ENCODE measurements at regions not wholly inside any gene's neighbourhood (a gene's known extent, or its start where the extent isn't known, plus 50 kb on each side); places are given as distances from the start of the nearest gene placed in this dataset.

GRCh38 chrX:96563646-96564045 lies 121.0 kb upstream of the DIAPH2 start:
- no peaks in the 10 kb centered on the region for H3K36me3 Mint-ChIP-seq
- no peak for TF ChIP-seq CTCF (conservative IDR thresholded peaks at IDR 0.05)

GRCh38 chrX:96564595-96564994 lies 120.0 kb upstream of the DIAPH2 start:
- Mint-ChIP-seq H3K4me1 (ENCODE audit: unreplicated experiment) (no peaks in the 10 kb centered on the region), H3K27ac (no peak overlapping the region), H3K9me3 (no peaks in the 10 kb centered on the region), H3K36me3 (no peaks in the 10 kb centered on the region), H3K27me3 (peaks cover 2% of the 10 kb centered on the region), H3K4me3 (no peak overlapping the region)
- DNase-seq (ENCODE audit: extremely low spot score, unreplicated experiment), result no peak
- TF ChIP-seq CTCF (conservative IDR thresholded peaks at IDR 0.05), result no peak

More at GRCh38 chrX:96563646-96564045, 121.0 kb upstream of the DIAPH2 start:
- Mint-ChIP-seq H3K9me3 (no peaks in the 10 kb centered on the region), H3K27me3 (peaks cover 2% of the 10 kb centered on the region), H3K27ac (no peak overlapping the region), H3K4me1 (ENCODE audit: unreplicated experiment) (no peaks in the 10 kb centered on the region), H3K4me3 (no peak overlapping the region)
- DNase-seq (ENCODE audit: extremely low spot score, unreplicated experiment), result no peak

GRCh38 chrX:96566878-96567277 lies 117.8 kb upstream of the DIAPH2 start:
- H3K9me3 Mint-ChIP-seq, result no peaks in the 10 kb centered on the region
- DNase-seq (ENCODE audit: extremely low spot score, unreplicated experiment), result no peak
- no peaks in the 10 kb centered on the region for H3K36me3 Mint-ChIP-seq
- H3K4me1 Mint-ChIP-seq (ENCODE audit: unreplicated experiment), result no peaks in the 10 kb centered on the region
- H3K27ac Mint-ChIP-seq, result no peak overlapping the region
- H3K4me3 Mint-ChIP-seq, result no peak overlapping the region
- H3K27me3 Mint-ChIP-seq, result no peaks in the 10 kb centered on the region
- no peak for TF ChIP-seq CTCF (conservative IDR thresholded peaks at IDR 0.05)

- Mint-ChIP-seq H3K36me3 (no peaks in the 10 kb centered on the region), H3K4me3 (no peak overlapping the region), H3K27ac (no peak overlapping the region), H3K4me1 (ENCODE audit: unreplicated experiment) (no peaks in the 10 kb centered on the region), H3K9me3 (no peaks in the 10 kb centered on the region), H3K27me3 (no peaks in the 10 kb centered on the region)
- no peak for DNase-seq (ENCODE audit: extremely low spot score, unreplicated experiment)
- no peak for TF ChIP-seq CTCF (conservative IDR thresholded peaks at IDR 0.05)
Observed at GRCh38 chrX:96568071-96568470, 116.6 kb upstream of the DIAPH2 start.

GRCh38 chrX:96569034-96569433 lies 115.6 kb upstream of the DIAPH2 start:
- no peaks in the 10 kb centered on the region for H3K36me3 Mint-ChIP-seq
- no peaks in the 10 kb centered on the region for H3K27me3 Mint-ChIP-seq
- no peak for DNase-seq (ENCODE audit: extremely low spot score, unreplicated experiment)
- H3K27ac Mint-ChIP-seq, result no peak overlapping the region
- no peaks in the 10 kb centered on the region for H3K9me3 Mint-ChIP-seq
- TF ChIP-seq CTCF (conservative IDR thresholded peaks at IDR 0.05), result no peak
- no peaks in the 10 kb centered on the region for H3K4me1 Mint-ChIP-seq (ENCODE audit: unreplicated experiment)
- H3K4me3 Mint-ChIP-seq, result no peak overlapping the region

GRCh38 chrX:96575011-96575410 lies 109.6 kb upstream of the DIAPH2 start:
- Mint-ChIP-seq H3K27me3 (peaks cover 6% of the 10 kb centered on the region), H3K27ac (no peak overlapping the region), H3K4me1 (ENCODE audit: unreplicated experiment) (no peaks in the 10 kb centered on the region)

More at GRCh38 chrX:96575011-96575410, 109.6 kb upstream of the DIAPH2 start:
- Mint-ChIP-seq H3K9me3 (no peaks in the 10 kb centered on the region), H3K4me3 (no peak overlapping the region), H3K36me3 (no peaks in the 10 kb centered on the region)
- DNase-seq (ENCODE audit: extremely low spot score, unreplicated experiment), result no peak
- TF ChIP-seq CTCF (conservative IDR thresholded peaks at IDR 0.05), result no peak

All from type B pancreatic cell (in vitro differentiated cells).